Progenitor cell of endocrine pancreas (in vitro differentiated cells): ENCODE measurements at regions not wholly inside any gene's neighbourhood (a gene's known extent, or its start where the extent isn't known, plus 50 kb on each side); places are given as distances from the start of the nearest gene placed in this dataset.
"Not testable (repeated sequence)": the region's sequence is repeated elsewhere in the genome, so short reads cannot be mapped to it uniquely, and the experiment has no call there.

Experiments used
- DNase-seq: peaks from one replicate; pipeline ENCODE4 v3.0.0; 2021; ENCODE audit warnings: low spot score; ENCODE audit not compliant: unreplicated experiment
- H3K27ac Mint-ChIP-seq: 2 replicates; pipeline ENCODE4 v1.8.0; 2021; ENCODE audit warnings: mild to moderate bottlenecking, moderate library complexity, mixed read lengths
- H3K27me3 Mint-ChIP-seq: 2 replicates; pipeline ENCODE4 v1.8.0; 2021; ENCODE audit warnings: mixed read lengths
- H3K36me3 Mint-ChIP-seq: 2 replicates; pipeline ENCODE4 v1.8.0; 2022; ENCODE audit warnings: mixed read lengths; ENCODE audit not compliant: insufficient read depth
- H3K4me1 Mint-ChIP-seq: 2 replicates; pipeline ENCODE4 v1.8.0; 2021; ENCODE audit warnings: low read depth, mixed read lengths
- H3K4me3 Mint-ChIP-seq: 2 replicates; pipeline ENCODE4 v1.8.0; 2021; ENCODE audit warnings: low read depth, mild to moderate bottlenecking, moderate library complexity, mixed read lengths
- H3K9me3 Mint-ChIP-seq: 2 replicates; pipeline ENCODE4 v1.8.0; 2021; ENCODE audit warnings: low read depth, mixed read lengths
- TF ChIP-seq, protein P1 (sequence below): fragments of 200-600 bp; sonication (generic); IDR thresholded peaks from one replicate; pipeline ENCODE4 v1.5.0; 2021; ENCODE audit warnings: antibody characterized with exemption, mild to moderate bottlenecking; ENCODE audit not compliant: unreplicated experiment

DNA sequence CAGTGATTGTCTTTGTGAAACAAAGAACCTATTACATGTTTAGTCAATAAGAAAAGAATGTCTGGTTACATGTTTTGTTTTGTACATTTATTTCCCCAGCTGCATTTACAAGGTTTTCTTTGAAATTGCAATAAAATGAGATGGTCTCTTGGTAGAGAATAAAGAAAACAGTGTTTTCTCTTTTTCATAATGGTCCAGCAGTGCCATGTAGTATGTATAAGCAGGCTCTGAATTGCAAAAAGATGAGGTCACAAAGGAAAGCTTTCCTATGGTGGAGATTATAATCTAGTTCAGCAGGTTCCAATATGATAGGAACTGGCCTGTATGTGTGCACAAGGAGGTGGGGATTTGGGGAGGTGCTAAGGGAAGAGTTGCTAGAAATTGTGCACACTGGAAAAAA is 1417.3 kb downstream of the STIM2 start:
- H3K4me3 Mint-ChIP-seq, result no peak overlapping the region
- no peaks in the 10 kb centered on the region for H3K27me3 Mint-ChIP-seq

DNA sequence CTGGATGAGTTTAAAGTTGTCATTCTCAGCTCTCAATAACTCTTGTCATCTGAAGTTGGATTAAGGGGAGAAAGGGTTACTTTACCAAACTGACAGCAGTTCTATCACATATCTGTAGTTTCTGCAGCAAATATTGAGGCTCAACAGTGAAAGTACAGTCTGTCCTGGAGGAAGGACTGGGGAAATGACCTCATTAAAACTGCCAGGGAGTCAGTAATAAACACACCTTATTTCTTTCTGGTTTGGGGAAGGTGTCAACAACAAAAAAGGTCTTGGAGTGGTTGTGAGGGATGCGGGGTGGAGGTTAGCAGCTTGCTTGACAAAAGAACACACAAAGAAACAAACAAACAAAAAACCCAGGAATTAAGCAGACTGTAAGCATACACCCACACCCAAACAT is 1418.0 kb downstream of the STIM2 start:
- no peak for DNase-seq
- H3K4me3 Mint-ChIP-seq, result no peak overlapping the region
- H3K4me1 Mint-ChIP-seq, result peaks cover 40% of the 10 kb centered on the region
- H3K9me3 Mint-ChIP-seq, result peaks cover 16% of the 10 kb centered on the region
- H3K36me3 Mint-ChIP-seq, result peaks cover 5% of the 10 kb centered on the region
- peak overlapping the region; percentile 42 for H3K27ac Mint-ChIP-seq
- no peaks in the 10 kb centered on the region for H3K27me3 Mint-ChIP-seq
- TF ChIP-seq, protein P1, sequence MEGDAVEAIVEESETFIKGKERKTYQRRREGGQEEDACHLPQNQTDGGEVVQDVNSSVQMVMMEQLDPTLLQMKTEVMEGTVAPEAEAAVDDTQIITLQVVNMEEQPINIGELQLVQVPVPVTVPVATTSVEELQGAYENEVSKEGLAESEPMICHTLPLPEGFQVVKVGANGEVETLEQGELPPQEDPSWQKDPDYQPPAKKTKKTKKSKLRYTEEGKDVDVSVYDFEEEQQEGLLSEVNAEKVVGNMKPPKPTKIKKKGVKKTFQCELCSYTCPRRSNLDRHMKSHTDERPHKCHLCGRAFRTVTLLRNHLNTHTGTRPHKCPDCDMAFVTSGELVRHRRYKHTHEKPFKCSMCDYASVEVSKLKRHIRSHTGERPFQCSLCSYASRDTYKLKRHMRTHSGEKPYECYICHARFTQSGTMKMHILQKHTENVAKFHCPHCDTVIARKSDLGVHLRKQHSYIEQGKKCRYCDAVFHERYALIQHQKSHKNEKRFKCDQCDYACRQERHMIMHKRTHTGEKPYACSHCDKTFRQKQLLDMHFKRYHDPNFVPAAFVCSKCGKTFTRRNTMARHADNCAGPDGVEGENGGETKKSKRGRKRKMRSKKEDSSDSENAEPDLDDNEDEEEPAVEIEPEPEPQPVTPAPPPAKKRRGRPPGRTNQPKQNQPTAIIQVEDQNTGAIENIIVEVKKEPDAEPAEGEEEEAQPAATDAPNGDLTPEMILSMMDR, result no peak

More for the DNA sequence above, 1417.3 kb downstream of the STIM2 start:
- H3K27ac Mint-ChIP-seq, result peak overlapping the region; percentile 72
- H3K36me3 Mint-ChIP-seq, result peaks cover 2% of the 10 kb centered on the region
- H3K4me1 Mint-ChIP-seq, result peaks cover 42% of the 10 kb centered on the region
- DNase-seq, result no peak
- TF ChIP-seq, protein P1, result no peak
- H3K9me3 Mint-ChIP-seq, result peaks cover 9% of the 10 kb centered on the region

DNA sequence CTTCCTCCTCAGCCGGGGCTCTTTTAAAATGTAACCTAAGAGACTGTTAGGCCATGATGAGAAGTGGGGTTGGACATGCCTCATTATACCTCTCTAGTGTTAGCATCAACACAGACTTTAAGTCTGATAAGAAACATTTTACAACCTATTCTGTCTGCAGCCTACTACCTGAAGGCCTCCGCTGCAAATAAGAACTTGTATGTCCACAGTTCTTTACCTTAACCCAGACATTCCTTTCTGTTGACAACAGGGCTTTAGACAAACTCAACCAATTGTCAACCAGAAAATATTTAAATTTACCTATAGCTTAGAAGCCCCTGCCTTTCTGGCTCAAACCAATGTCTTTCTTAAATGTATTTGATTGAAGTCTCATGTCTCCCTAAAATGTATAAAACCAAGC is 1418.6 kb downstream of the STIM2 start:
- H3K4me1 Mint-ChIP-seq, result peaks cover 40% of the 10 kb centered on the region
- no peak for DNase-seq
- no peak overlapping the region for H3K4me3 Mint-ChIP-seq
- H3K36me3 Mint-ChIP-seq, result peaks cover 5% of the 10 kb centered on the region
- peak overlapping the region; percentile 89 for H3K27ac Mint-ChIP-seq
- H3K27me3 Mint-ChIP-seq, result no peaks in the 10 kb centered on the region
- peaks cover 21% of the 10 kb centered on the region for H3K9me3 Mint-ChIP-seq
- TF ChIP-seq, protein P1, result no peak

DNA sequence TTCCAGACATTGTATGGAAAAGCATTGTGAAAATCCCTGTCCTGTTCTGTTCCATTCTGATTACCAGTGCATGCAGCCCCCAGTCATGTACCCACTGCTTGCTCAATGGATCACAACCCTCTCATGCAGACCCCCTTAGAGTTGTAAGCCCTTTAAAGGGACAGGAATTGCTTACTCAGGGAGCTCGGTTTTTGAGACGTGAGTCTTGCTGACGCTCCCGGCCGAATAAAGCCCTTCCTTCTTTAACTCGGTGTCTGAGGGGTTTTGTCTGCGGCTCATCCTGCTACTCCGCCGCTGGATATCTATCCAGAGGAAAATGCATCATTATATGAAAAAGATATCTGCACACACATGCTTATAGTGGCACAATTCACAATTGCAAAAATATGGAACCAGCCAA is 1425.6 kb downstream of the STIM2 start:
- peaks cover 17% of the 10 kb centered on the region for H3K4me1 Mint-ChIP-seq
- H3K27me3 Mint-ChIP-seq, DNase-seq, H3K4me3 Mint-ChIP-seq, H3K27ac Mint-ChIP-seq: not testable (repeated sequence)
- H3K36me3 Mint-ChIP-seq, result peaks cover 12% of the 10 kb centered on the region
- H3K9me3 Mint-ChIP-seq, result peaks cover 39% of the 10 kb centered on the region

DNA sequence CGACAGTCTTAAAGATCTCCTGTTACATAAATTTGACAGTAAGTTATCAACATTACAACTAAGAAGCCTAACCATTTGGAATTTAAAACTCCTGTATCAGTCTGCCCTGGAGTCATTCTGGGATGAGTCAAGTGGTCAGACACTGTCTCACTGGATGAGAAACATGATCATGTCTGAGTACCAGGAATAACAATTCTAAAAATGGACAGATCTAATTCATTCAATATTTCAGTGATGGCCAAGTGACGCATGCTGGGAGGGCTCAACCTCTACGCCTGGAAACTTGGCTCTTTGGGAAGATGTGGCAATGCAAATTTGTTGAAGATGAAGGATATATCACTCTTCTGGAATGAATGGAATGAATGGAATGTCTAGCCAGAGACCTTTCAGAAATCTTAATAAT is 1427.2 kb downstream of the STIM2 start:
- Mint-ChIP-seq H3K4me1 (peaks cover 2% of the 10 kb centered on the region), H3K36me3 (peaks cover 11% of the 10 kb centered on the region), H3K4me3 (no peak overlapping the region), H3K27me3 (no peaks in the 10 kb centered on the region), H3K9me3 (peaks cover 34% of the 10 kb centered on the region), H3K27ac (no peak overlapping the region)
- TF ChIP-seq, protein P1, result no peak
- no peak for DNase-seq

DNA sequence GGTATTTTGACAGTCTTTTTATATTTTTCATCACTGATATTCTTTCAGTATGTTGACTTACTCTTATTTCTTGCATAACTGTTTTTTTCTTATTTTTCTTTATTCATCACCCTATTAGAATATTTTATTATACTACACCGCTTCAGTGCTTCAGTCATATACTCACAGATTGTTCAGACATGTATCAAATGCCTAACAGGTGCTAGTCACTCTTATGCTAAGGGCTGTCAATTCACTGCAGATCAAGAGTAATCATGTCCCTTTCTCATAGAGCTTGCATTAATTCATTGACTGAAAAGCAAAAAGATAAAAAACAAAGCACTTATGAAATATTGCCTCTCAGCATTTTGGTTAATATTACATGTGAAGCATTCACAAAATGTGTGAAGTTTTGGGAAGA is 1435.6 kb downstream of the STIM2 start:
- H3K36me3 Mint-ChIP-seq, result no peaks in the 10 kb centered on the region
- H3K9me3 Mint-ChIP-seq, result peaks cover 20% of the 10 kb centered on the region

More for the DNA sequence above, 1435.6 kb downstream of the STIM2 start:
- Mint-ChIP-seq H3K4me1 (no peaks in the 10 kb centered on the region), H3K27me3 (no peaks in the 10 kb centered on the region), H3K27ac (no peak overlapping the region), H3K4me3 (no peak overlapping the region)
- no peak for DNase-seq
- TF ChIP-seq, protein P1, result no peak
